Activated B cell treated with CpG ODN at 0.5 μM for 24 hours (primary cell): ENCODE measurements at regions not wholly inside any gene's neighbourhood (a gene's known extent, or its start where the extent isn't known, plus 50 kb on each side); places are given as distances from the start of the nearest gene placed in this dataset.

Experiments
- ATAC-seq: fragments of 200-7000 bp; cut with Tn5 transposase; one replicate; pipeline ENCODE4 v1.10.0; 2021; ENCODE audit warnings: low read depth, mild to moderate bottlenecking, moderate library complexity
- CTCF ChIA-PET: fragments of 350-600 bp; sonication (Branson Sonifier 250); formaldehyde crosslinking; loops from one replicate; lab custom pipeline; 2021; ENCODE audit warnings: antibody characterized with exemption; lab: Charles Lee
- POLR2A ChIA-PET: fragments of 350-600 bp; sonication (Branson Sonifier 250); formaldehyde crosslinking; loops from one replicate; lab custom pipeline; 2021; ENCODE audit warnings: antibody characterized with exemption; lab: Charles Lee
- DNase-seq: peaks from one replicate; pipeline ENCODE4 v3.0.0; 2022
- H3K27ac Mint-ChIP-seq: one replicate; pipeline ENCODE4 v1.8.0; 2020; ENCODE audit warnings: mixed read lengths
- H3K27me3 Mint-ChIP-seq: one replicate; pipeline ENCODE4 v1.8.0; 2021; ENCODE audit warnings: mixed read lengths
- H3K36me3 Mint-ChIP-seq: one replicate; pipeline ENCODE4 v1.8.0; 2021; ENCODE audit warnings: low read depth, mixed read lengths
- H3K4me1 Mint-ChIP-seq: one replicate; pipeline ENCODE4 v1.8.0; 2021; ENCODE audit warnings: mixed read lengths
- H3K4me3 Mint-ChIP-seq: one replicate; pipeline ENCODE4 v1.8.0; 2020; ENCODE audit warnings: mild to moderate bottlenecking, mixed read lengths
- H3K9me3 Mint-ChIP-seq: one replicate; pipeline ENCODE4 v1.8.0; 2020; ENCODE audit warnings: mixed read lengths
- CTCF ChIP-seq: fragments of 200-600 bp; IDR thresholded peaks from one replicate; pipeline ENCODE4 v1.8.0; 2022; ENCODE audit warnings: antibody characterized with exemption, mild to moderate bottlenecking
- intact Hi-C: fragments of 100-400 bp; cut with micrococcal nuclease; formaldehyde crosslinking; loops from one replicate; pipeline ENCODE4 v1.15.1; 2024

- H3K27me3 Mint-ChIP-seq, result peaks cover 21% of the 10 kb centered on the region
- no peak overlapping the region for H3K27ac Mint-ChIP-seq
- no peaks in the 10 kb centered on the region for H3K4me1 Mint-ChIP-seq
- no peak for TF ChIP-seq CTCF
- H3K36me3 Mint-ChIP-seq, result no peaks in the 10 kb centered on the region
- H3K4me3 Mint-ChIP-seq, result no peak overlapping the region
- ATAC-seq (no peak), DNase-seq (no peak)
- ChIA-PET CTCF (no interaction called here), POLR2A (interaction anchor here (0.5 kb wide), 1 partner anchor 151 kb away, joined by 4 read pairs; no protein-coding TSS in a partner anchor)
- no peaks in the 10 kb centered on the region for H3K9me3 Mint-ChIP-seq
- intact Hi-C loops, result no loop called here
Observed at GRCh38 chr4:159010563-159011260, 92.2 kb upstream of the RAPGEF2 start.

- Mint-ChIP-seq H3K27me3 (peaks cover 18% of the 10 kb centered on the region), H3K9me3 (no peaks in the 10 kb centered on the region), H3K27ac (no peak overlapping the region), H3K4me3 (no peak overlapping the region), H3K4me1 (peaks cover 4% of the 10 kb centered on the region), H3K36me3 (no peaks in the 10 kb centered on the region)
- no peak for ATAC-seq
- ChIA-PET POLR2A (no interaction called here), CTCF (no interaction called here)
- DNase-seq, result no peak
- intact Hi-C loops, result no loop called here
- no peak for TF ChIP-seq CTCF
Observed at GRCh38 chr4:159012381-159012780, 90.5 kb upstream of the RAPGEF2 start.

- Mint-ChIP-seq H3K27ac (no peak overlapping the region), H3K9me3 (no peaks in the 10 kb centered on the region), H3K4me3 (no peak overlapping the region), H3K4me1 (peaks cover 16% of the 10 kb centered on the region), H3K27me3 (peaks cover 14% of the 10 kb centered on the region), H3K36me3 (no peaks in the 10 kb centered on the region)
- ChIA-PET POLR2A (no interaction called here), CTCF (no interaction called here)
- DNase-seq (no peak), ATAC-seq (no peak)
- intact Hi-C loops, result no loop called here
- no peak for TF ChIP-seq CTCF
Observed at GRCh38 chr4:159013692-159014091, 89.2 kb upstream of the RAPGEF2 start.

GRCh38 chr4:159014859-159015258, 88.0 kb upstream of the RAPGEF2 start:
- no peaks in the 10 kb centered on the region for H3K9me3 Mint-ChIP-seq
- intact Hi-C loops, result no loop called here
- peaks cover 19% of the 10 kb centered on the region for H3K27me3 Mint-ChIP-seq
- CTCF ChIA-PET, result no interaction called here
- H3K4me1 Mint-ChIP-seq, result peaks cover 16% of the 10 kb centered on the region
- no peak for ATAC-seq
- H3K27ac Mint-ChIP-seq, result no peak overlapping the region
- TF ChIP-seq CTCF, result no peak
- H3K36me3 Mint-ChIP-seq, result no peaks in the 10 kb centered on the region
- H3K4me3 Mint-ChIP-seq, result no peak overlapping the region
- POLR2A ChIA-PET, result no interaction called here
- no peak for DNase-seq

- CTCF ChIA-PET, result no interaction called here
Observed at GRCh38 chr4:159015841-159016240, 87.0 kb upstream of the RAPGEF2 start.

More at GRCh38 chr4:159015841-159016240, 87.0 kb upstream of the RAPGEF2 start:
- no peak overlapping the region for H3K4me3 Mint-ChIP-seq
- DNase-seq (no peak), ATAC-seq (no peak)
- H3K9me3 Mint-ChIP-seq, result no peaks in the 10 kb centered on the region
- no peak overlapping the region for H3K27ac Mint-ChIP-seq
- POLR2A ChIA-PET, result interaction anchor here (1.2 kb wide), 1 partner anchor 11 kb away, joined by 3 read pairs; no protein-coding TSS in a partner anchor
- peaks cover 16% of the 10 kb centered on the region for H3K4me1 Mint-ChIP-seq
- H3K27me3 Mint-ChIP-seq, result peaks cover 12% of the 10 kb centered on the region
- H3K36me3 Mint-ChIP-seq, result no peaks in the 10 kb centered on the region
- no peak for TF ChIP-seq CTCF
- intact Hi-C loops, result no loop called here
